ENCODE measurements at regions not wholly inside any gene's neighbourhood (a gene's known extent, or its start where the extent isn't known, plus 50 kb on each side); places are given as distances from the start of the nearest gene placed in this dataset.
A peak's percentile ranks its signal among the peaks of the same experiment; 100 is the strongest.

- DNase-seq, result no peak
Measured at GRCh38 chr5:13328316-13328715, 616.2 kb downstream of the DNAH5 start.

- DNase-seq, result no peak
Measured at GRCh38 chr5:13325765-13326164, 618.7 kb downstream of the DNAH5 start.

- DNase-seq, result no peak
Measured at GRCh38 chr5:13322769-13323168, 621.7 kb downstream of the DNAH5 start.

GRCh38 chr5:13317654-13318053 lies 626.8 kb downstream of the DNAH5 start:
- DNase-seq, result no peak

- DNase-seq, result no peak
Measured at GRCh38 chr5:13316176-13316575, 628.3 kb downstream of the DNAH5 start.

- no peak for DNase-seq
Measured at GRCh38 chr5:13307480-13307879, 637.0 kb downstream of the DNAH5 start.

- no peak for DNase-seq
Measured at GRCh38 chr5:13303445-13303844, 641.0 kb downstream of the DNAH5 start.

GRCh38 chr5:13278811-13279210 lies 665.7 kb downstream of the DNAH5 start:
- peak; percentile 29 for DNase-seq

- peak; percentile 23 for DNase-seq
Measured at GRCh38 chr5:13278148-13278547, 666.3 kb downstream of the DNAH5 start.

- DNase-seq, result peak; percentile 24
Measured at GRCh38 chr5:13276156-13276555, 668.3 kb downstream of the DNAH5 start.

- no peak for DNase-seq
Measured at GRCh38 chr5:13263701-13264100, 680.8 kb downstream of the DNAH5 start.

- DNase-seq, result no peak
Measured at GRCh38 chr5:13253111-13253510, 691.4 kb downstream of the DNAH5 start.

- no peak for DNase-seq
Measured at GRCh38 chr5:13252699-13253098, 691.8 kb downstream of the DNAH5 start.

- DNase-seq, result peak; percentile 0
Measured at GRCh38 chr5:13251623-13252376, 692.7 kb downstream of the DNAH5 start.

- DNase-seq, result peak; percentile 38
Measured at GRCh38 chr5:13250464-13251291, 693.8 kb downstream of the DNAH5 start.

- no peak for DNase-seq
Measured at GRCh38 chr5:13249854-13250253, 694.6 kb downstream of the DNAH5 start.

- no peak for DNase-seq
Measured at GRCh38 chr5:13248253-13248652, 696.2 kb downstream of the DNAH5 start.

GRCh38 chr5:13246053-13246452 lies 698.4 kb downstream of the DNAH5 start:
- DNase-seq, result no peak

GRCh38 chr5:13244151-13244550 lies 700.3 kb downstream of the DNAH5 start:
- DNase-seq, result no peak

- DNase-seq, result no peak
Measured at GRCh38 chr5:13227513-13227912, 717.0 kb downstream of the DNAH5 start.

GRCh38 chr5:13218518-13218917 lies 726.0 kb downstream of the DNAH5 start:
- DNase-seq, result peak; percentile 9

- no peak for DNase-seq
Measured at GRCh38 chr5:13217636-13218035, 726.9 kb downstream of the DNAH5 start.

GRCh38 chr5:13215806-13216205 lies 728.7 kb downstream of the DNAH5 start:
- DNase-seq, result no peak

GRCh38 chr5:13215370-13215769 lies 729.1 kb downstream of the DNAH5 start:
- no peak for DNase-seq

Data from NCI-H82 (cell line).